ENCODE measurements at regions not wholly inside any gene's neighbourhood (a gene's known extent, or its start where the extent isn't known, plus 50 kb on each side); places are given as distances from the start of the nearest gene placed in this dataset.

- no peak overlapping the region for H3K9ac ChIP-seq (ENCODE audit: low read length)
- H3F3A ChIP-seq (ENCODE audit: insufficient read depth, low read length), result no peaks in the 10 kb centered on the region
- no peaks in the 10 kb centered on the region for H3K27me3 ChIP-seq (ENCODE audit: insufficient read depth, low read length)
- H2AFZ ChIP-seq (ENCODE audit: low read length), result no peak overlapping the region
- no peak overlapping the region for H3K27ac ChIP-seq (ENCODE audit: low read depth, low read length, poor library complexity, severe bottlenecking)
- H3K9me2 ChIP-seq (ENCODE audit: low read depth, low read length), result no peaks in the 10 kb centered on the region
- H3K79me2 ChIP-seq (ENCODE audit: insufficient read depth, low read length), result no peaks in the 10 kb centered on the region
- H3K4me2 ChIP-seq (ENCODE audit: low read length), result no peak overlapping the region
- no peaks in the 10 kb centered on the region for H3K36me3 ChIP-seq (ENCODE audit: insufficient read depth, low read length)
- no peak overlapping the region for H3K4me3 ChIP-seq (ENCODE audit: low read depth, low read length, poor library complexity, severe bottlenecking)
- no peaks in the 10 kb centered on the region for H4K20me1 ChIP-seq (ENCODE audit: insufficient read depth, low read length)
- H3K4me1 ChIP-seq (ENCODE audit: insufficient read depth, low read length, severe bottlenecking), result no peaks in the 10 kb centered on the region
- H3K9me3 ChIP-seq (ENCODE audit: low read length), result no peaks in the 10 kb centered on the region
- TF ChIP-seq EZH2 (IDR thresholded peaks at IDR 0.05; ENCODE audit: borderline replicate concordance, low read length), result no peak
Observed at GRCh38 chr3:73762855-73763254, 138.1 kb upstream of the PDZRN3 start.

- no peak overlapping the region for H3K9ac ChIP-seq (ENCODE audit: low read length)
- H2AFZ ChIP-seq (ENCODE audit: low read length), result no peak overlapping the region
- no peaks in the 10 kb centered on the region for H3K9me2 ChIP-seq (ENCODE audit: low read depth, low read length)
- TF ChIP-seq, protein P1, sequence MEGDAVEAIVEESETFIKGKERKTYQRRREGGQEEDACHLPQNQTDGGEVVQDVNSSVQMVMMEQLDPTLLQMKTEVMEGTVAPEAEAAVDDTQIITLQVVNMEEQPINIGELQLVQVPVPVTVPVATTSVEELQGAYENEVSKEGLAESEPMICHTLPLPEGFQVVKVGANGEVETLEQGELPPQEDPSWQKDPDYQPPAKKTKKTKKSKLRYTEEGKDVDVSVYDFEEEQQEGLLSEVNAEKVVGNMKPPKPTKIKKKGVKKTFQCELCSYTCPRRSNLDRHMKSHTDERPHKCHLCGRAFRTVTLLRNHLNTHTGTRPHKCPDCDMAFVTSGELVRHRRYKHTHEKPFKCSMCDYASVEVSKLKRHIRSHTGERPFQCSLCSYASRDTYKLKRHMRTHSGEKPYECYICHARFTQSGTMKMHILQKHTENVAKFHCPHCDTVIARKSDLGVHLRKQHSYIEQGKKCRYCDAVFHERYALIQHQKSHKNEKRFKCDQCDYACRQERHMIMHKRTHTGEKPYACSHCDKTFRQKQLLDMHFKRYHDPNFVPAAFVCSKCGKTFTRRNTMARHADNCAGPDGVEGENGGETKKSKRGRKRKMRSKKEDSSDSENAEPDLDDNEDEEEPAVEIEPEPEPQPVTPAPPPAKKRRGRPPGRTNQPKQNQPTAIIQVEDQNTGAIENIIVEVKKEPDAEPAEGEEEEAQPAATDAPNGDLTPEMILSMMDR (IDR thresholded peaks at IDR 0.05; ENCODE audit: low read length), result no peak
- TF ChIP-seq EZH2 (IDR thresholded peaks at IDR 0.05; ENCODE audit: borderline replicate concordance, low read length), result no peak
- no peaks in the 10 kb centered on the region for H3K4me1 ChIP-seq (ENCODE audit: insufficient read depth, low read length, severe bottlenecking)
- H3K79me2 ChIP-seq (ENCODE audit: insufficient read depth, low read length), result no peaks in the 10 kb centered on the region
- no peak overlapping the region for H3K4me2 ChIP-seq (ENCODE audit: low read length)
- no peaks in the 10 kb centered on the region for H3K27me3 ChIP-seq (ENCODE audit: insufficient read depth, low read length)
- H3K27ac ChIP-seq (ENCODE audit: low read depth, low read length, poor library complexity, severe bottlenecking), result no peak overlapping the region
- H4K20me1 ChIP-seq (ENCODE audit: insufficient read depth, low read length), result no peaks in the 10 kb centered on the region
- no peaks in the 10 kb centered on the region for H3K36me3 ChIP-seq (ENCODE audit: insufficient read depth, low read length)
- no peaks in the 10 kb centered on the region for H3K9me3 ChIP-seq (ENCODE audit: low read length)
- no peak overlapping the region for H3K4me3 ChIP-seq (ENCODE audit: low read depth, low read length, poor library complexity, severe bottlenecking)
- no peaks in the 10 kb centered on the region for H3F3A ChIP-seq (ENCODE audit: insufficient read depth, low read length)
Observed at GRCh38 chr3:73759297-73759711, 134.6 kb upstream of the PDZRN3 start.

DNA sequence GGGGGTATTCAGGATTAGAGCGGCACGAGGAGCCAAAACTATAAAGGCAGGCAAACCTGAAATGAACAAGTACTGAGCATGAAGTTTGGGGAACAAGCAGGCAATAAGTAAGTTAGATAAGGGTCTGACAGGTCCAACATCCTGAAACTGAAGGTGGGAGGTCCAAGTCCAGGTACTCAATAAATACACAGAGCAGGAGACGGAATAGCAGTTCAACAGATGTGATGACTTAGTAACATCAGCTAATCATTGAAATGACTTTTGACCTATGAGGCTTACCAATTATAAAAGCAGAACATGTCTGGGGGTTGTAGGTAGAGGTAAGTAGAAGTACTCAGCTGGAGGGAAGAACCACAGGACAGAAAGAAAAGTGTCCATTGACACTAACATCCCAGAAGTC, 132.8 kb upstream of the PDZRN3 start:
- H3K79me2 ChIP-seq (ENCODE audit: insufficient read depth, low read length), result no peaks in the 10 kb centered on the region
- no peaks in the 10 kb centered on the region for H3K4me1 ChIP-seq (ENCODE audit: insufficient read depth, low read length, severe bottlenecking)
- H4K20me1 ChIP-seq (ENCODE audit: insufficient read depth, low read length), result no peaks in the 10 kb centered on the region
- H2AFZ ChIP-seq (ENCODE audit: low read length), result no peak overlapping the region
- no peaks in the 10 kb centered on the region for H3K9me2 ChIP-seq (ENCODE audit: low read depth, low read length)
- H3K9ac ChIP-seq (ENCODE audit: low read length), result no peak overlapping the region
- TF ChIP-seq, protein P1 (IDR thresholded peaks at IDR 0.05; ENCODE audit: low read length), result no peak
- TF ChIP-seq EZH2 (IDR thresholded peaks at IDR 0.05; ENCODE audit: borderline replicate concordance, low read length), result no peak
- H3K4me2 ChIP-seq (ENCODE audit: low read length), result no peak overlapping the region
- H3K4me3 ChIP-seq (ENCODE audit: low read depth, low read length, poor library complexity, severe bottlenecking), result no peak overlapping the region
- no peaks in the 10 kb centered on the region for H3K27me3 ChIP-seq (ENCODE audit: insufficient read depth, low read length)
- no peaks in the 10 kb centered on the region for H3F3A ChIP-seq (ENCODE audit: insufficient read depth, low read length)
- no peaks in the 10 kb centered on the region for H3K9me3 ChIP-seq (ENCODE audit: low read length)
- no peak overlapping the region for H3K27ac ChIP-seq (ENCODE audit: low read depth, low read length, poor library complexity, severe bottlenecking)
- H3K36me3 ChIP-seq (ENCODE audit: insufficient read depth, low read length), result no peaks in the 10 kb centered on the region

DNA sequence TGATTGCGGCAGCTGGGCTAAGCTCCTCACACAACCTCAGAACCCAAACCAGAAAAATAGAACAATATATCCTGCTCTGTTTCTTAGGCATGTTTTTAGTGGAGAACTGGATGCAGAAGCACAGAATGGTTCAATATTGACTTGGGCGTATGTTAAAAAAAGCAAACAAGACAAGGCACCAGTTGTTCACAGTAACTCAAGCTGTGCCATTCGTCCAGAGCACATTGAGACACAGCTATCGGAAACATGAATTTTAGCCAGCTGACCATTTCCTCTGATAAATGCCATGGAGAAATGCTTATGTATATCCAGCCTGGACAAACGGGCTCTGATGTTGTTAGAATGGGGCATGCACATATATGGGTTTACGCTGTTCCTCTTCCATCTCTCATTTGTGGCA, 129.2 kb upstream of the PDZRN3 start:
- Histone ChIP-seq H3K9ac (ENCODE audit: low read length) (no peak overlapping the region), H2AFZ (ENCODE audit: low read length) (no peak overlapping the region), H3F3A (ENCODE audit: insufficient read depth, low read length) (no peaks in the 10 kb centered on the region), H3K79me2 (ENCODE audit: insufficient read depth, low read length) (no peaks in the 10 kb centered on the region), H3K9me2 (ENCODE audit: low read depth, low read length) (no peaks in the 10 kb centered on the region), H3K9me3 (ENCODE audit: low read length) (no peaks in the 10 kb centered on the region), H3K27me3 (ENCODE audit: insufficient read depth, low read length) (no peaks in the 10 kb centered on the region), H3K4me3 (ENCODE audit: low read depth, low read length, poor library complexity, severe bottlenecking) (no peak overlapping the region), H3K4me2 (ENCODE audit: low read length) (no peak overlapping the region), H3K36me3 (ENCODE audit: insufficient read depth, low read length) (no peaks in the 10 kb centered on the region), H4K20me1 (ENCODE audit: insufficient read depth, low read length) (no peaks in the 10 kb centered on the region), H3K4me1 (ENCODE audit: insufficient read depth, low read length, severe bottlenecking) (no peaks in the 10 kb centered on the region), H3K27ac (ENCODE audit: low read depth, low read length, poor library complexity, severe bottlenecking) (no peak overlapping the region)
- TF ChIP-seq, protein P1 (IDR thresholded peaks at IDR 0.05; ENCODE audit: low read length), result no peak
- TF ChIP-seq EZH2 (IDR thresholded peaks at IDR 0.05; ENCODE audit: borderline replicate concordance, low read length), result no peak
